Endodermal cell (in vitro differentiated cells): ENCODE measurements at regions not wholly inside any gene's neighbourhood (a gene's known extent, or its start where the extent isn't known, plus 50 kb on each side); places are given as distances from the start of the nearest gene placed in this dataset.

ENCODE experiments used
- DNase-seq: peaks from one replicate; pipeline ENCODE4 v3.0.0-alpha.2; 2017
- H3K27ac ChIP-seq: 2 replicates; pipeline ENCODE4 v1.5.1; 2013; ENCODE audit warnings: mild to moderate bottlenecking, low read depth, low read length, moderate library complexity
- H3K27me3 ChIP-seq: 2 replicates; pipeline ENCODE4 v1.6.1; 2013; ENCODE audit warnings: mild to moderate bottlenecking, low read length, moderate library complexity; ENCODE audit not compliant: insufficient read depth, control insufficient read depth, poor library complexity, severe bottlenecking
- H3K36me3 ChIP-seq: 2 replicates; pipeline ENCODE4 v1.7.0; 2013; ENCODE audit warnings: mild to moderate bottlenecking, low read length, moderate library complexity; ENCODE audit not compliant: control insufficient read depth, insufficient read depth
- H3K4me1 ChIP-seq: one replicate; pipeline ENCODE4 v1.7.0; 2013; ENCODE audit warnings: low read length; ENCODE audit not compliant: control insufficient read depth, insufficient read depth
- H3K4me3 ChIP-seq: 2 replicates; pipeline ENCODE4 v1.5.1; 2013; ENCODE audit warnings: mild to moderate bottlenecking, low read length, moderate library complexity
- H3K9ac ChIP-seq: 2 replicates; pipeline ENCODE4 v1.6.1; 2013; ENCODE audit warnings: mild to moderate bottlenecking, low read length, moderate library complexity; ENCODE audit not compliant: poor library complexity, severe bottlenecking; ENCODE audit errors: extremely low read depth
- H3K9me3 ChIP-seq: 2 replicates; pipeline ENCODE4 v1.6.1; 2013; ENCODE audit warnings: mild to moderate bottlenecking, low read length, moderate library complexity; ENCODE audit not compliant: control insufficient read depth
- H3K27ac Mint-ChIP-seq: 2 replicates; pipeline ENCODE4 v1.8.0; 2020; ENCODE audit warnings: mixed read lengths
- H3K27me3 Mint-ChIP-seq: 2 replicates; pipeline ENCODE4 v1.8.0; 2021; ENCODE audit warnings: mild to moderate bottlenecking, mixed read lengths; ENCODE audit not compliant: insufficient read depth
- H3K36me3 Mint-ChIP-seq: 2 replicates; pipeline ENCODE4 v1.8.0; 2020; ENCODE audit warnings: low read depth, mixed read lengths
- H3K4me1 Mint-ChIP-seq: 2 replicates; pipeline ENCODE4 v1.8.0; 2020; ENCODE audit warnings: mixed read lengths
- H3K4me3 Mint-ChIP-seq: 2 replicates; pipeline ENCODE4 v1.8.0; 2020; ENCODE audit warnings: mild to moderate bottlenecking, moderate library complexity, mixed read lengths
- H3K9me3 Mint-ChIP-seq: 2 replicates; pipeline ENCODE4 v1.8.0; 2020; ENCODE audit warnings: mild to moderate bottlenecking, mixed read lengths
- CTCF ChIP-seq: fragments of 200-600 bp; sonication (generic); conservative IDR thresholded peaks from 2 replicates; pipeline ENCODE4 v1.5.0; 2021; ENCODE audit warnings: antibody characterized with exemption, mild to moderate bottlenecking
- WGBS, 2 experiments: methylation state at CpG; one replicate each; pipeline versions ENCODE4 v1.1.5 to v1.1.7; 2013; ENCODE audit warnings: missing lambda C conversion rate in 2 of 2, mixed read lengths in 1 of 2; ENCODE audit not compliant: insufficient coverage in 1 of 2, insufficient read length in 1 of 2; 5-methylcytosine and 5-hydroxymethylcytosine counted together

- TF ChIP-seq CTCF, result no peak
- Histone ChIP-seq H3K27ac (no peak overlapping the region), H3K27me3 (no peaks in the 10 kb centered on the region), H3K4me1 (no peaks in the 10 kb centered on the region), H3K36me3 (no peaks in the 10 kb centered on the region), H3K4me3 (no peak overlapping the region), H3K9ac (no peak overlapping the region), H3K9me3 (peaks cover 19% of the 10 kb centered on the region)
- Mint-ChIP-seq H3K27ac (no peak overlapping the region), H3K4me1 (no peaks in the 10 kb centered on the region), H3K9me3 (peaks cover 25% of the 10 kb centered on the region), H3K36me3 (no peaks in the 10 kb centered on the region), H3K27me3 (no peaks in the 10 kb centered on the region), H3K4me3 (no peak overlapping the region)
- 80 to 94% methylated on average over 1 of the region's 2 CpGs for WGBS, 2 experiments
- no peak for DNase-seq
Measured at GRCh38 chr16:52193441-52193840, 353.5 kb downstream of the TOX3 start.

- Histone ChIP-seq H3K27ac (no peak overlapping the region), H3K4me1 (no peaks in the 10 kb centered on the region), H3K9me3 (peaks cover 19% of the 10 kb centered on the region), H3K36me3 (no peaks in the 10 kb centered on the region), H3K9ac (no peak overlapping the region), H3K4me3 (no peak overlapping the region), H3K27me3 (no peaks in the 10 kb centered on the region)
- 67 to 70% methylated on average over 4 to 6 of the region's 7 CpGs for WGBS, 2 experiments
- peak; percentile 87 for DNase-seq
- peak overlapping the region; percentile 41 for H3K27ac Mint-ChIP-seq
- TF ChIP-seq CTCF, result peak; percentile 95
- peaks cover 24% of the 10 kb centered on the region for H3K9me3 Mint-ChIP-seq
- H3K4me3 Mint-ChIP-seq, result no peak overlapping the region
- no peaks in the 10 kb centered on the region for H3K27me3 Mint-ChIP-seq
- H3K36me3 Mint-ChIP-seq, result no peaks in the 10 kb centered on the region
- H3K4me1 Mint-ChIP-seq, result no peaks in the 10 kb centered on the region
Measured at GRCh38 chr16:52191531-52192134, 355.3 kb downstream of the TOX3 start.

GRCh38 chr16:52184336-52184735 is 362.6 kb downstream of the TOX3 start:
- Mint-ChIP-seq H3K4me3 (no peak overlapping the region), H3K36me3 (no peaks in the 10 kb centered on the region), H3K27ac (no peak overlapping the region), H3K4me1 (no peaks in the 10 kb centered on the region), H3K27me3 (no peaks in the 10 kb centered on the region), H3K9me3 (no peaks in the 10 kb centered on the region)
- H3K9ac ChIP-seq, result no peak overlapping the region
- DNase-seq, result no peak
- no peak overlapping the region for H3K4me3 ChIP-seq
- no peak for TF ChIP-seq CTCF
- no peaks in the 10 kb centered on the region for H3K27me3 ChIP-seq
- H3K27ac ChIP-seq, result no peak overlapping the region
- no peaks in the 10 kb centered on the region for H3K9me3 ChIP-seq
- H3K4me1 ChIP-seq, result no peaks in the 10 kb centered on the region
- no peaks in the 10 kb centered on the region for H3K36me3 ChIP-seq
- 94 to 100% methylated on average over 1 to 3 of the region's 3 CpGs for WGBS, 2 experiments
